Ascending aorta (tissue), 2 donors: ENCODE measurements at regions not wholly inside any gene's neighbourhood (a gene's known extent, or its start where the extent isn't known, plus 50 kb on each side); places are given as distances from the start of the nearest gene placed in this dataset.
"Not testable (repeated sequence)": the region's sequence is repeated elsewhere in the genome, so short reads cannot be mapped to it uniquely, and the experiment has no call there.

ENCODE experiments used
- DNase-seq, 2 donors: peaks; one replicate each; pipeline ENCODE4 v3.0.0-alpha.2; 2019; ENCODE audit warnings: low spot score in 2 of 2
- H3K27ac ChIP-seq, 2 donors: fragments of 200-600 bp; sonication (generic); one replicate each; pipeline ENCODE4 v1.5.1; 2016 to 2017; ENCODE audit warnings: mild to moderate bottlenecking in 1 of 2
- H3K27me3 ChIP-seq: fragments of 200-600 bp; sonication (generic); one replicate; pipeline ENCODE4 v1.5.1; 2017
- H3K36me3 ChIP-seq, 2 donors: fragments of 200-600 bp; sonication (generic); one replicate each; pipeline ENCODE4 v1.5.1; 2016
- H3K4me1 ChIP-seq, 2 donors: fragments of 200-600 bp; sonication (generic); one replicate each; pipeline ENCODE4 v1.5.1; 2016 to 2017; ENCODE audit warnings: mild to moderate bottlenecking in 1 of 2
- H3K4me3 ChIP-seq, 2 donors: fragments of 200-600 bp; sonication (generic); one replicate each; pipeline ENCODE4 v1.5.1; 2016 to 2017; ENCODE audit warnings: mild to moderate bottlenecking in 1 of 2
- H3K9me3 ChIP-seq, 2 donors: fragments of 200-600 bp; sonication (generic); one replicate each; pipeline ENCODE4 v1.5.1; 2016
- CTCF ChIP-seq, 3 experiments: fragments of 200-600 bp in 2 of 3; fragments of 450-650 bp in 1 of 3; sonication (generic) in 2 of 3; IDR thresholded peaks; one replicate each; pipeline ENCODE4 v1.5.1; 2016 to 2019; ENCODE audit warnings: antibody characterized with exemption in 3 of 3, mild to moderate bottlenecking in 1 of 3, moderate library complexity in 1 of 3
- intact Hi-C: fragments of 100-400 bp; cut with DNase I; formaldehyde crosslinking; loops from one replicate; pipeline ENCODE4 v1.15.1; 2023

- Histone ChIP-seq H3K4me3 (no peak overlapping the region), H3K9me3 (no peaks in the 10 kb centered on the region), H3K4me1 (no peaks in the 10 kb centered on the region), H3K27ac (no peak overlapping the region), H3K27me3 (no peaks in the 10 kb centered on the region), H3K36me3 (no peaks in the 10 kb centered on the region)
- intact Hi-C loops: no loop called here
- no peak for TF ChIP-seq CTCF (IDR thresholded peaks at IDR 0.05)
- no peak for DNase-seq
Observed at GRCh38 chr15:83378921-83379578, 68.1 kb upstream of the SH3GL3 start.

GRCh38 chr15:83379579-83379959 lies 67.6 kb upstream of the SH3GL3 start:
- Histone ChIP-seq H3K9me3 (no peaks in the 10 kb centered on the region), H3K27ac (no peak overlapping the region), H3K4me1 (no peaks in the 10 kb centered on the region), H3K36me3 (no peaks in the 10 kb centered on the region), H3K27me3 (no peaks in the 10 kb centered on the region), H3K4me3 (no peak overlapping the region)
- intact Hi-C loops: no loop called here
- no peak for TF ChIP-seq CTCF (IDR thresholded peaks at IDR 0.05)
- no peak for DNase-seq

GRCh38 chr15:83380059-83380458 lies 67.1 kb upstream of the SH3GL3 start:
- no peaks in the 10 kb centered on the region for H3K36me3 ChIP-seq
- no peak overlapping the region for H3K27ac ChIP-seq
- H3K27me3 ChIP-seq: no peaks in the 10 kb centered on the region
- H3K4me3 ChIP-seq: no peak overlapping the region
- intact Hi-C loops: no loop called here
- H3K4me1 ChIP-seq: no peaks in the 10 kb centered on the region
- TF ChIP-seq CTCF (IDR thresholded peaks at IDR 0.05): no peak
- DNase-seq: no peak
- H3K9me3 ChIP-seq: no peaks in the 10 kb centered on the region

GRCh38 chr15:83380682-83381081 lies 66.5 kb upstream of the SH3GL3 start:
- intact Hi-C loops: no loop called here
- no peak overlapping the region for H3K27ac ChIP-seq
- no peak for TF ChIP-seq CTCF (IDR thresholded peaks at IDR 0.05)
- H3K4me3 ChIP-seq: no peak overlapping the region
- H3K4me1 ChIP-seq: no peaks in the 10 kb centered on the region
- H3K36me3 ChIP-seq: no peaks in the 10 kb centered on the region
- no peak for DNase-seq
- H3K9me3 ChIP-seq: no peaks in the 10 kb centered on the region
- H3K27me3 ChIP-seq: no peaks in the 10 kb centered on the region

GRCh38 chr15:83383608-83384139 lies 63.5 kb upstream of the SH3GL3 start:
- intact Hi-C loops, H3K27me3 ChIP-seq, H3K36me3 ChIP-seq, H3K4me3 ChIP-seq, DNase-seq, H3K4me1 ChIP-seq, H3K27ac ChIP-seq, H3K9me3 ChIP-seq: not testable (repeated sequence)

- intact Hi-C loops: no loop called here
- H3K4me1 ChIP-seq: no peaks in the 10 kb centered on the region
- no peak for TF ChIP-seq CTCF (IDR thresholded peaks at IDR 0.05)
- no peaks in the 10 kb centered on the region for H3K9me3 ChIP-seq
- H3K27ac ChIP-seq: no peak overlapping the region
- no peak for DNase-seq
- H3K36me3 ChIP-seq: no peaks in the 10 kb centered on the region
- no peaks in the 10 kb centered on the region for H3K27me3 ChIP-seq
- H3K4me3 ChIP-seq: no peak overlapping the region
Observed at GRCh38 chr15:83396101-83396500, 51.0 kb upstream of the SH3GL3 start.
